ENCODE measurements at regions not wholly inside any gene's neighbourhood (a gene's known extent, or its start where the extent isn't known, plus 50 kb on each side); places are given as distances from the start of the nearest gene placed in this dataset.

DNA sequence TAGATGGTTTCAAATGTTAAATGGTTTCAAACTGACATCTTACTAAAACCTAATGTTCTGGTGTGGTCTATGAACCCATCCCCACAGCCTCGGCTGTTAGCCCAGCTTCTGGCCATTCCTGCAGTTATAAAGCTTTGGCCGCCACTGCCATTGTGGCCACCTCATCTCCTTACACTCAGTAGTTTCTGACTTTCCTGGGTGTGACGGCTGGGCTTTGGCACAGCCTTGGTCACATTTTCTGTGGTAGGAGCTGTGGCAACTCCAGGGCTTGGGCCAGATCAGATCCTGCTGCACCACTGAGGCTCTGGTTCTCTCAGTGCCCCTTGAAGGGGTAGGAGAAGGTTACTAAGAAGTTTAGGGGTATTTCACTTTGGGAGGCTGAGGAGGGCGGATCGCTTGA lies 84.2 kb upstream of the STXBP6 start:
- no peak for DNase-seq

DNA sequence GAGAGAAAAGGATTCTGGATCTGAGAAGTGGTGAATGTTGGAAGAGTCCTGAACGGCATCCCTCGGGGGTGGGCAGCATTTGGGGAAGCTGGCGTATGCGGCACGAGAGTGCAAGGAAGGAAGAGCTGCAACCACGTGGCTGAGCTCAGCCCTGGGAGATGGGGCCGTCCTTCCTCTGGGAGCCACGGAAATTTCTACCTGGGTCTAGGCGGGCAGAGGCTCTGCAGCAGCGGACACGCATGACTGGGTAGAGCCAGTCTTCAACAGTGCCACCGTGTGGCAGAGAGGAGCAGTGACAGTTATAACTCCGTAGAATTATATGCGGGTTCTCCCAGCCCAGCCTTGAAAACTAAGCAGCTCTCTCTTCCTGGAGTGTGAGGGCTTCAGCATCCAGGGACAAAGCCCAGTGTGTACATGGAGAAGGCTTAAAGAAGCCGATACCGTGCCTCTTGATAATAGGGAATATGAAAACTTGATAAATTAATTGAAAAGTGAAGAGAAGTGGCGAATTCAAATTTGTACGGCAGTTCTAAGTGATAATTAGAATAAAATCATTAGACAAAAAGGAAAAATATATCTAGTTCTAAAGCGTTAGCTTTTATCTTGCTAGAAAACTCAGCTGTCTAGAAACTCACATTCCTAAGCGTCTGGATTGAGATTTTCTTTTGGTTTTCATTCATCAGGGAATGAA lies 82.9 kb upstream of the STXBP6 start:
- DNase-seq = peak; percentile 19

DNA sequence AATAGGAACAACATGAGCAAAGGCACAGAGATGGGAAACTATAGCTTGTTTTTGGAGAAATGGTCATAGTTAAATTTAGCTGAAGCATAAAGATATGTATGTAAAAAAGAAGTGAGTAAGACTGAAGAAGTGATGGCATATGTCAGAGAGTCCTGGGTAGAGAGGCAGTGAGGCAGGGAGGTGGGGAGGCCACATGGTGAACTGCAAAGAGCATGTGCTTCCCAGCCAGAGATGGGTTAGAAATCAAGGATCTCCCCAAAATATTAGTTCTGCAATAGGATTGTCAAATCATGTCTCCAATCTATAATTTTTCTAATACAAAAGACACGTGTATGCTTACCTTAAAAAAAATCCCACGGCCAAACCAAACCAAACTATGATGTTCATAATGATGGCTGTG lies 82.1 kb upstream of the STXBP6 start:
- no peak for DNase-seq

DNA sequence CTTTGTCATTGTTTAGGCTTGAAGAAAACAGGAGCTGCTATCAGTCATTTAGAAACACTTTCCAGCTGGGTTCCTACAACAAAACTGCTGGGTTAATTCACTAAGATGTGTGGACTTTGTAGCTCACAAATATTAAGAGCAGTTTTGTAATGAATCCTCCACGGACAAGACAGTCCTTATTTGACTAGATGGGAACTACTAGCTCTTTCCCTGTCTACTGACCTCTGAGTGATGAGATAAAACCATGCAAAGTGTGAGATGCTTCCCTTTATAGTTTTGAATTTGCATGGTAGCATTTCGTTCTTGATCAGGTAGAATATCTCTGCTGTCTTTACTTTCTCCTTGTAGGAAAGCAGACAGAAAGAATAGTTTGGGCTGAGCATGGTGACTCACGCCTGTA lies 72.9 kb upstream of the STXBP6 start:
- no peak for DNase-seq

DNA sequence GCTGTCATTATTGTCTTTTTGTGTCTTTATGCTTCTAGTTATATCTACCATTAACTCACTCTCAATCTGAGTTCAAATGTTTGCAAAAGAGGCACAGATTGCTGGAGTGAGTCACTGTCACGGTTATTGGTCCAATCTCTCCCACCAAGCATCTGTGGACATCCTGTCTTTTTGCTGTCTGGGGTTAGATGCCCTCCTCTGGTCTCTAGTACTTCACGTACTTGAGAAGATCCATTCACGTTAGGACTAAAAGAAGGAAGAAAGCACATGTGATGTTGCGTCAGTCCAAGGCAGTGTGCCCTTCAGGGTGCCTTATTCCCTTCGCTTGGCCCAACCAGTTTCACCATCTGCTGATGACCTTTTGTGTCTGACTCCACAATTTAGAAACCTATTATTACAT lies 72.3 kb upstream of the STXBP6 start:
- DNase-seq = no peak

DNA sequence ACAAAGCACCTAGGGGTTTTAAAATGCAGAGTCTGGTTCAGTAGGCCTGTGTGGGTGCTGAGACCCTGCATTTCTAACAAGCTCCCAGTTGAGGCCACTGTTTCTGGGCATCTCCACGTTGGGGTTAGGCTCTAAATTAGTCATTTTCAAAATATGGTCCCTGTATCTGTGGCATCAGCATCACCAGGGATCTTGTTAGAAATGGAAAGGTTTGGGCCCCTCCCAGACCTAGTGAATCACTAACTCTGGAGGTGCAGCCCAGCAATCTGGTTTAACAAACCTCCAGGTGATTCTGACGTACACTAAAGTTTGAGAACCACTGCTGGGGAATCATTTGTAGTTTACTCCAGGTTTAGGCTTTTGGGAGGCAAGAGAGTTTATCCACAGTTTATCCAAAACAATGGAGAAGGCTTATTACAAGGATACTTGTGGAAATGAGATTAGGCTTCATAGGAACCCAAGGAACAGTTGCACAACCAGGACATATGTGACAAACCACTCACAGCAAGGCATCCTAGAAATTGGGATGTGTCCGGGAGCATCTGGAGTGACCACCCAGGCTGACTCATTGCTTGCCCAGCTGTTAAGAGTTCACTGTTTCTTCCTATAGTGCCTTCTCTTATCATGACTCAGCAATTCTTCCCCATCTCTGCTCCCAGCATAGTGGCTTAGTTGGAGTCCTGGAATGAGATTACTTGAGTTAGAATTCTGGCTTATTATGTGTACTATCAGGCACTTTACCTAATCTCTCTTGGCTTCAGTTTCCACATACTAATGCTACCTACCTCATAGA lies 71.6 kb upstream of the STXBP6 start:
- no peak for DNase-seq

DNA sequence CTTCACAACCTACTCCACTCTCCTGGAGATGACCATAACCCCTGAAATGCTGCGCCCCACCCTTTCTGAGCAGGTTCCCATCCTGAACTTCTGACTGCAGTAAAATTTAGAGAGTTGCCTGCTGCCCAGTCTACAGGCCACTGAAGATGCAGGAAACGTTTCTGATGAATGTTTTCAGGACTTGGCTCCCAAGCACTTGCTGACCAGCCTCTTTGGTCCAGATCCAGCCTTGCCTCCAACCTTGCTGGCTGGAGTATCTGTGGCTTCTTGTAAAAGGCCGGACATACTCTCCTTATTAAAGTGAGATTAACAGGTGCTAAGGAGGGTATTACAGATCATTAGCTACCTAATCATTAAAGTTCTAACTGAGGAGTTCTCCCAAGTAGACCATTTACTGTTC lies 70.3 kb upstream of the STXBP6 start:
- DNase-seq = no peak

DNA sequence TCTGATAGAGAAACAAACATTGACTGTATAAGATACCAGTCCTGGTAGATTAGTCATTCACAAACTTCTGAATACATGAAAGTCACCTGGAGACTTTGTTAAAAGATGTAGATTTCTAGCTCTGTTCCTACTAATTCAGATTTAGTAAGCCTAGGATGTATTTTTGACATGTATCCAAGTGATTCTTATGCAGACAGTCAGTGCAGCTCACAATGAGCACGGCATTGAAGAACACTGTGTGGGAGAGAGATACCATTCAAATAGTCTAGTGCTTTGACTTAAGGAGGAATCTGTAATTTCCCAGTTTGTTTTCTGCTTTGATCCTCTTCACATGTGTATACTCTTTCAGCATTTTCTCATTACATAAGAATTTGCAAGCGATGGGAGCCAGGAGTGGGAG lies 68.7 kb upstream of the STXBP6 start:
- DNase-seq = no peak

DNA sequence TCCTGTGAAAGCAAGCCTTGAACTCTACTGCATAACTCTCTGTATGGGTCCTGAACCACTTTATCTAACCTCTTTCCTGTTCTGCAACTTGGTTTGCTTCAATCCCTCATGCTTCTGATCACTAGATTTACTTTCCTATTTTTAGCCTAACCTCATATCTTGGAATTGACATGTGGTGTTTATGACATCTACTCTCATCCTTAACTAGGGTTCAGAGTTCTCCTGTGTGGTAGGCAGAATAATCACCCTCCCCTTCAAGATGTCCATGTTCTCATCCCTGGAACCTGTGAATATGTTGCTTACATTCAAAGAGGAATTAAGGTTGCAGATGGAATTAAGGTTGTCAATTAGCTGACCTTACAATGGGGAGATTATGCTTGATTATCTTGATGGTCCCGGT lies 67.4 kb upstream of the STXBP6 start:
- no peak for DNase-seq

DNA sequence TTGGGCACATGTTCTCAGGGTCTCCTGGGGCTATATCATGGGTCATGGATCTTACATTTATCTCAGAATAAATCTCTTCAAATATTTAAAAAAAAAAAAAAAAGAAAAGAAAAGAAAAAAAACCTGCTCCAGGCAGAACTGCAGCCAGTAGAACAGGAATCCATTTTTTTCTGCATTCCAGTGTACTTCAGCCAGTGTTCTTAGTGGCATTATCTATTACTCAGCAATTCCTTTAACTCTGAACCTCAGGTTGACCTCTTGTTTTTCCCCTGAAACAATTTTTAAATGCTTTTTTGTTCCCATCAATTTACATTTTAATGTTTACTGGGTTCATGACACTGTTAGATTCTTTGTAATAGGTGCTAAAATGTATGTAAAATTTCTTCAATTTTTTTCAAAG lies 66.7 kb upstream of the STXBP6 start:
- DNase-seq = no peak

DNA sequence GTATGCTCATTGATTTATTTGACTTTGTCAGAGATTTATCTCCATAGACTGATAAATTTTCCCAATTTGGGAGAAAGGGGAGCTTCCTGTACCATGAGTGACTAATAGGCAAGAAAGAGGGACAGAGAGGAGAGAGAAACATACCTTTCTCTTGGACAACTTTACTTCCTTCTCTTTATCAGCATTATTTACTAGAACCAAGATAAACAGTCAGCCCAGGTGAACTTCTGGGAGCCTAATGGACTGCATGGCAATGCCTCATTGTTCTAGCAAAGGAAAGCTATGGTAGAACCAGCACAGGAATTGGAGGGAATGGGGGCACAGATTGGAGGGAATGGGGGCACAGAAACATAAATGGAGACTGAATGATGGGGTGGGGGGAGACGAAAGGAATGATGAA lies 63.4 kb upstream of the STXBP6 start:
- no peak for DNase-seq

DNA sequence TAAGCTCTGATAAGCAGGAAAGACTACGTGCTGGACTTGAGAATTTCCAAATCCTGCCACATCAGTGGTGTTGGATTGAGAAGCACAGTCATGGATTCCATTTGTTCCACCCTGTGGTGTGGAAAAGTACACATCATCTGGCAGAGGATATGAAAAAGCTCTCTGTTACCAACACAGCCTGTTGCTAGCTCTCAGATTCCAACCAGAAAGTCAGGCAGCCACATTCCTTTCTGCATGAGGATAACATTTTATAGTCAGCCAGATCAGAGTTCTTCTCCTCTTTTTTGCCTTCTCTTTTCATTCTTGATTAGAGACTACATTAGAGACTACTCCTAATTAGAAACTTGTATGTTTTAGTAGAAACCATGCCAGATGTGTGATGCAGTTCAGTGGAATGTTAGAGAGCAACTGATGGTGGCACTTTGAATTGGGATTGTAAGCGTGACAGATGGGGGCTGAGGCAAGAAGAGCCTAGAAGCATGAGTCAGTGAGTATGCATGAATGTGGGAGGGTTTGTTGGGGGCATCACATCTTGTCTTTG lies 61.2 kb upstream of the STXBP6 start:
- DNase-seq = no peak

DNA sequence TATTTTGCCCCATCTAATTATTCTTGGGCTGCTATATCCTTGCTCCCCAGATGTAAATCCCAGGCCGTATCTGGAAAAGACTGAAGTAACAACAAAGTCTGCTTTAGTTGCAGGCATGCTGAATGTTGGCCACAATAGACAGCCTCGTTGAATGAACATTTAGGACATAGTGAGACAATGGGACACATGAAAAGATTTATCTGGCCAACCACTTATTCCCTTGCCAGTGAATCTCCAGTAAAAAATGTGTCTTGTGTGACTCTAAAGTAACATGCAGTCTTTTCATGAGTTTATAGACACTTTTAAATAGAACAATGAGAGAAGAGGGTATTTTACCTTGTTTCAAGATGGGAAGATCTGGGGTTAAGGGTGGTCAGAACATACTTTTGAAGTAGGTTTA lies 60.2 kb upstream of the STXBP6 start:
- DNase-seq = no peak

DNA sequence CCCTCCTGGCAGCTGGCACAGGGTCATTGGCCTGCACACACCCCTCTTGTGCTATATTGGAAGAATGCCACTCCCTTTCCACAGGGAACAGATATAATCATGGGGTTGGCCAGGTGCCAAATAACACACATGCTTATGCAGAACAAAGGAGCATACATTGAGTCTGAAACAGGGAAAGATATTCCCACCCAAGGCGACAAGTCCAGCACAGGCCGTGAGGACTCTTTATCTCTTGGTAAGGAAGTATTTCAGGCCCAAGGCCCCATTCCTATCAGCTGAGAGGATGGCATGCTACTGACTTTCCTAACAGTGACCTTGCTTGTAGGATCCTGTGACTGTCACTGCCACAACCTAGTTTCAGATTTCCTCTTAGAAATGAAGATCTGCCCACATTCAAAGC lies 59.0 kb upstream of the STXBP6 start:
- no peak for DNase-seq

DNA sequence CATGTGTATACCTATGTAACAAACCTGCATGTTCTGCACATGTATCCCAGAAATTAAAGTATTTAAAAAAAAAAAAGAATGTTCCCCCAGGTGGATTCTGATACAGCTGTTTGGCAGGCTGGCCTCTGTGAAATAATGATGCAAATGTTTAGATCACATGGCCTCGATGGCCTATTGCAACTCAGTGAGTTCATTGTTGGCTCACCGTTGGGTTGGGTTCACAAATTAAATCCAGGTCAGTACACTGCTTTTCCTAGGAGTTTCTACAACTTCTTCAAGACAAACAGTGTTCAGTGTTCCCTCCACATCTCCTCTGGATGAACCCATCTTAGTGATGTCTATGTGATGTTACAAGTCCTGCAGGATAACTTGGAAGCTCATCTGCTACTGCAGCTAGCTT lies 58.3 kb upstream of the STXBP6 start:
- DNase-seq = no peak

DNA sequence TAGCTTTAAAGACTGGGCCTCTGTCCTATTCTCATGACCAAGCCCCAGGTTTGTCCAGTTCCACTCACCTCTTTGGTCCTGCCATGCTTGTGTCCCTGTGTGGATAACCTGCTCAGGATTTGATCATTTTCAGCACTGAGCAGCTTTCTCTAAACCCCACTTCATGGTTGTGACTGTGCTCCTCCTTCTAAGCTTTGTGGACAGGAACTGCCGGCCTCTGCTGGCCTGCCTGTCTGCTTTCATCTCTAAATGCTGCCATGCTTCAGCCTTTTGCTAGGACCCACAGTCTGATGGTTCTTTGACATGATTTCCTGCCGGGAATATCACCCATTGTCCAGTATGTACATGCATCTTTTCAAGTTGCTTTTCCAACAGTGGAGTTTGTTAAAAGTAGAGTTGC lies 53.9 kb upstream of the STXBP6 start:
- DNase-seq = no peak

DNA sequence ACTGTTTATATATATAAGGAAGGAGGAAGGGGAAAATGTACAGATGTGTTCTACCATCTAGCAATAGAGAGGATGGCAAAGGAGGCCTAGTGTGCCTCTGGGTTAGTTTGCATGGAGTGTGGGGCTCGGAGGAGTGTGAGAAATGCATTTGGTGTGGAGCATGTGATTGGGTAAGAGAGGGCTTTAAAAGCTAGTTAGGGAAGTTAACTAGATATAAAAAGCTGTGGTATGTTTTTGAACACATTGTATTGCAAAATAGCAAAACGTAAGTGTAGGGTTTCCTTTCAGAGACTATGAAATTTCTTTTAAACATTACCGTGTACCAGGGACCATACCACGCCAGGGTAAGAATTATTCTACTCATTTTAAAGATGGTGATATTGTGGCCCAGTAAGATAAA lies 53.3 kb upstream of the STXBP6 start:
- no peak for DNase-seq

DNA sequence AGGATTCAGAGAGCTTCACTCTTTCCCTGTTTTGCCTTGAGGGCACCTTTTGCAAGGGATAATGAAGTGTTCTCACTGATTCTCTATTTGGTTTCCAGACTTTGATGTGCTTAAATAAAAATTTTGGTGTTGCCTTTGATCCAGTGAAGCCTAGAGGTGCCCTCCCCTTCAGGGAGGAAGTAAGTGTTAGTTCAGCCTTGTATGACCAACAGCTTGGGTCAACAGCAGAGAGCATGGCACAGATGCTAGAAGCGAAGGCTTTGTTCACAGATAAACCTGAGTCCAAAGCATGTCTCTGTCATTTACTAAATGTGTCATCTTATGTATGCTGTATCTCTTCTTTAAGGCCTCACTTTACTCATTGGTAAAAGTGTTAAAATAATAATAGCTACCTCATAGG lies 52.8 kb upstream of the STXBP6 start:
- no peak for DNase-seq

DNA sequence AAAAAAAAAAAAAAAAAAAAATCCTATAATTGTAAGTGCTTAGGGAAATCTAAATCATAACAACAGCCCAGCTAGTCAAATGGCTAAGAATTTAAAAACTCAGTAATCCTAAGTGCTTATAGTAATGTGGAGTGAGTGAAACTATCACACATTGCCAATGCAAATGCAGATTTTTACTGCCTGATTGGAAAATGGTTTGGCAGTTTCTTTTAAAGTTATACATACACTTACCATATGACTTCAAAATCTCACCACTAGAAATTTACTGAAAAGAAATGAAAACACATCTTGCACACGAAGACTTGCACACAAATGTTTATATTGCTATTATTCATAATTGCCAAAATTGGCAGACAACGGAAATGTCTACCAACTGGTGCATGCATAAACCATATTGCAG lies 51.3 kb upstream of the STXBP6 start:
- no peak for DNase-seq
